OCI-LY1 (cell line): ENCODE measurements at regions not wholly inside any gene's neighbourhood (a gene's known extent, or its start where the extent isn't known, plus 50 kb on each side); places are given as distances from the start of the nearest gene placed in this dataset.

Source experiments
- H2AFZ ChIP-seq: fragments of 200-600 bp; sonication (generic), shearing (Covaris generic); 2 replicates; pipeline ENCODE4 v1.6.0; 2014; ENCODE audit warnings: antibody characterized with exemption, mild to moderate bottlenecking, low read length
- H3F3A ChIP-seq: fragments of 200-600 bp; sonication (generic), shearing (Covaris generic); 2 replicates; pipeline ENCODE4 v1.6.0; 2014; ENCODE audit warnings: mild to moderate bottlenecking, antibody characterized with exemption, low read length, moderate library complexity; ENCODE audit not compliant: insufficient read depth
- H3K27ac ChIP-seq: fragments of 200-600 bp; sonication (generic); 2 replicates; pipeline ENCODE4 v1.5.1; 2014; ENCODE audit warnings: low read length, mixed run types, mild to moderate bottlenecking, low read depth; ENCODE audit not compliant: poor library complexity, severe bottlenecking
- H3K27me3 ChIP-seq: fragments of 200-600 bp; sonication (generic); 2 replicates; pipeline ENCODE4 v1.6.0; 2014; ENCODE audit warnings: antibody characterized with exemption, mild to moderate bottlenecking, low read length, moderate library complexity; ENCODE audit not compliant: insufficient read depth
- H3K36me3 ChIP-seq: fragments of 200-600 bp; sonication (generic); 2 replicates; pipeline ENCODE4 v1.6.1; 2014; ENCODE audit warnings: mild to moderate bottlenecking, antibody characterized with exemption, low read length, moderate library complexity, mixed read lengths; ENCODE audit not compliant: insufficient read depth
- H3K4me1 ChIP-seq: fragments of 200-600 bp; sonication (generic); 2 replicates; pipeline ENCODE4 v1.5.1; 2014; ENCODE audit warnings: mild to moderate bottlenecking, low read length, moderate library complexity; ENCODE audit not compliant: insufficient read depth, severe bottlenecking
- H3K4me2 ChIP-seq: fragments of 200-600 bp; sonication (generic), shearing (Covaris generic); 2 replicates; pipeline ENCODE4 v1.6.1; 2014; ENCODE audit warnings: low read length
- H3K4me3 ChIP-seq: fragments of 200-600 bp; sonication (generic); 2 replicates; pipeline ENCODE4 v1.5.1; 2014; ENCODE audit warnings: low read length, low read depth, mild to moderate bottlenecking, mixed read lengths; ENCODE audit not compliant: poor library complexity, severe bottlenecking
- H3K79me2 ChIP-seq: fragments of 200-600 bp; shearing (Covaris generic); 2 replicates; pipeline ENCODE4 v1.6.1; 2016; ENCODE audit warnings: mixed run types, low read length, mixed read lengths; ENCODE audit not compliant: insufficient read depth
- H3K9ac ChIP-seq: fragments of 200-600 bp; sonication (generic), shearing (Covaris generic); 2 replicates; pipeline ENCODE4 v1.6.1; 2014; ENCODE audit warnings: mild to moderate bottlenecking, low read length, mixed read lengths
- H3K9me2 ChIP-seq: fragments of 200-600 bp; sonication (generic), shearing (Covaris generic); 2 replicates; pipeline ENCODE4 v1.6.1; 2014; ENCODE audit warnings: low read depth, mild to moderate bottlenecking, low read length, mixed read lengths
- H3K9me3 ChIP-seq: fragments of 200-600 bp; shearing (Covaris generic); 2 replicates; pipeline ENCODE4 v1.6.1; 2014; ENCODE audit warnings: low read length, mixed read lengths
- H4K20me1 ChIP-seq: fragments of 200-600 bp; sonication (generic), shearing (Covaris generic); 2 replicates; pipeline ENCODE4 v1.6.0; 2016; ENCODE audit warnings: mild to moderate bottlenecking, low read length; ENCODE audit not compliant: insufficient read depth
- CTCF ChIP-seq: fragments of 200-600 bp; sonication (generic), shearing (Covaris generic); IDR thresholded peaks from 2 replicates; pipeline ENCODE4 v1.5.1; 2017; ENCODE audit warnings: mild to moderate bottlenecking, antibody characterized with exemption, low read length, moderate library complexity, mixed read lengths
- EZH2 ChIP-seq: fragments of 200-600 bp; sonication (generic), shearing (Covaris generic); IDR thresholded peaks from 2 replicates; pipeline ENCODE4 v1.8.0; 2017; ENCODE audit warnings: borderline replicate concordance, mixed run types, mild to moderate bottlenecking, antibody characterized with exemption, low read length, moderate library complexity, mixed read lengths

- H3K4me3 ChIP-seq, result no peak overlapping the region
- no peaks in the 10 kb centered on the region for H4K20me1 ChIP-seq
- no peaks in the 10 kb centered on the region for H3K36me3 ChIP-seq
- no peak overlapping the region for H3K9ac ChIP-seq
- H3F3A ChIP-seq, result no peaks in the 10 kb centered on the region
- H3K4me2 ChIP-seq, result no peak overlapping the region
- no peaks in the 10 kb centered on the region for H3K9me2 ChIP-seq
- H3K79me2 ChIP-seq, result no peaks in the 10 kb centered on the region
- H3K27me3 ChIP-seq, result no peaks in the 10 kb centered on the region
- TF ChIP-seq EZH2 (no peak), CTCF (no peak)
- H2AFZ ChIP-seq, result no peak overlapping the region
- no peak overlapping the region for H3K27ac ChIP-seq
- H3K4me1 ChIP-seq, result no peaks in the 10 kb centered on the region
- no peaks in the 10 kb centered on the region for H3K9me3 ChIP-seq
These were observed 552.6 kb upstream of the ADAMTS9 start for GRCh38 chr3:65240366-65240765.

GRCh38 chr3:65238652-65239051, 550.9 kb upstream of the ADAMTS9 start:
- Histone ChIP-seq H3K4me3 (no peak overlapping the region), H3F3A (no peaks in the 10 kb centered on the region), H3K4me1 (no peaks in the 10 kb centered on the region), H3K9me3 (no peaks in the 10 kb centered on the region), H3K36me3 (no peaks in the 10 kb centered on the region), H3K27ac (no peak overlapping the region), H3K27me3 (no peaks in the 10 kb centered on the region), H2AFZ (no peak overlapping the region), H4K20me1 (no peaks in the 10 kb centered on the region), H3K9me2 (no peaks in the 10 kb centered on the region), H3K4me2 (no peak overlapping the region), H3K79me2 (no peaks in the 10 kb centered on the region), H3K9ac (no peak overlapping the region)
- TF ChIP-seq CTCF, result no peak
- TF ChIP-seq EZH2, result no peak

DNA sequence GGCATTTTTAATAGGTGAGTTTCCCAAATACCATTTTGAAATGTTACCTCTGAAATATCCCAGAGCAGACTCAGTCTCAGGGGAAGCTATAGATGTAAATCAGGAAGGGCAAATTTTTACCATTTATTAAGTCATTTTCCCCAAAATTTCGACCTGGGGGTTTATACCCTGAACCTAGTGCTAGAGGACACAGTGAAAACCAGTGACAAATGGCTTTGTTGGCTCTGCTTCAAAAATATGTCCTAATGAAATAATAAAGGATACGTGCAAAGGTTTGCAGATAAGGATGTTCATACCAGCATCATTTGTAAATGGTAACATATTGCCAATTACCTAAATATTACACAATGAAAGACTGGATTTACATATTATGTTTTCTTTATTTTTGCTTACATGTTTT, 546.7 kb upstream of the ADAMTS9 start:
- Histone ChIP-seq H4K20me1 (no peaks in the 10 kb centered on the region), H3K4me2 (no peak overlapping the region), H3K4me3 (no peak overlapping the region), H3F3A (no peaks in the 10 kb centered on the region), H2AFZ (no peak overlapping the region), H3K27me3 (no peaks in the 10 kb centered on the region), H3K4me1 (no peaks in the 10 kb centered on the region), H3K9me2 (no peaks in the 10 kb centered on the region), H3K79me2 (no peaks in the 10 kb centered on the region), H3K9me3 (no peaks in the 10 kb centered on the region), H3K9ac (no peak overlapping the region), H3K36me3 (no peaks in the 10 kb centered on the region), H3K27ac (no peak overlapping the region)
- TF ChIP-seq EZH2, result no peak
- TF ChIP-seq CTCF, result no peak
